ENCODE measurements at regions not wholly inside any gene's neighbourhood (a gene's known extent, or its start where the extent isn't known, plus 50 kb on each side); places are given as distances from the start of the nearest gene placed in this dataset.
A peak's percentile ranks its signal among the peaks of the same experiment; 100 is the strongest.

- H3K4me3 ChIP-seq (ENCODE audit: low read depth, low read length), result no peak overlapping the region
- DNase-seq (ENCODE audit: low read depth), result no peak
These were observed 238.2 kb downstream of the B3GLCT start for GRCh38 chr13:31437975-31438374.

GRCh38 chr13:31440132-31440531 lies 240.4 kb downstream of the B3GLCT start:
- no peak overlapping the region for H3K4me3 ChIP-seq (ENCODE audit: low read depth, low read length)
- no peak for DNase-seq (ENCODE audit: low read depth)

DNA sequence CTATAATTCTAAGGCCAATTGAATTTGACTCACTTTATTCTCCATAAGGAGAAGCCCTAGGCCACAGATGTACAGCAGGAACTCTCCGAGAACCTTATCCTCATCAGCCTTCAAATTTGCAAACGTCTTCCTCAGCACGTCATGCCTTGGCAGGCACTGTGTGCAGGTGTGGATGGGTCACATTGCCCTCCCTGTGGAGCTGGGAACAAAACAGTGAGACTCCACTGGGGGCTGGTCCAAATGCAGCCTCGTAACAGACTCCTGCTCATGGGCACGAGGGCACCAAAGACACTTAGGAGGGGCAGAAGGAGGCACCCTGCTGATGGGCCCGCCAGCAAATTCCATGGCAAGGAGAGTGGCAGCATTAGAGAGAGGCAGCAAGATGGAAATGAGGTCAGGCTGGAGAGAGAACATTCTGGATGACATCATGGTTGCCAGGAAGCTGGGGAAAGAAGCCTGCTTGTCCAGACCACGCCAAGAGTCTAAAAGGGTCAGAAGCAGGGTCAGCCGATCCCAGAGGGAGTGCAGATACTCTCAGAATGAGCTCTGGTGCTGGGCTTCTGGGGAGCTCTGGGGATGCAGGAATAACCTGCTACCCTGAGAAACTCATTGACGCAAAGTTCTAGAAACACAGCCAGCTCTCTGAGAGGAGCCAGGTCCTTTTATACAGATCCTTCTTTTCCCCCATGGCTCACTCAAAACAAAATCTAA lies 242.2 kb downstream of the B3GLCT start:
- peak; percentile 42 for DNase-seq (ENCODE audit: low read depth)
- no peak overlapping the region for H3K4me3 ChIP-seq (ENCODE audit: low read depth, low read length)

DNA sequence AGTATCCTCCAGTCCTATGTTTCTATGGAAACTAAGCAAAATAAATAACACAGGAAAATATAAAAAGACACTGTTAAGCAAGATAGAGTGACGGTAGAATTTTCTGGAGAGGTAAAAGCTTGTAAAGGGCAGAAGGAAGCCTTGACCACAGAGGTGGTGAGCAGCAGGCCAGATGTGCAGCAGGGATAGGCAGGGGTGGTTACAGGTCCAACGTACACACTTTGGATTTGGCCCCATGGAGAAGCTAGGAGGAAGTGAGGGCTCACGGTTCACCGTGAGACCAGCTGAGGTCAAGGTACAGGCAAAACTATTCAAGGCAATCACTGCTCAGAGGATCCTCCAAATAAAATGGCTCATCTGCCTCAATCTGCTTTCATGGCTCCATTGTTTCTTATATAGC lies 242.8 kb downstream of the B3GLCT start:
- no peak for DNase-seq (ENCODE audit: low read depth)
- H3K4me3 ChIP-seq (ENCODE audit: low read depth, low read length), result no peak overlapping the region

DNA sequence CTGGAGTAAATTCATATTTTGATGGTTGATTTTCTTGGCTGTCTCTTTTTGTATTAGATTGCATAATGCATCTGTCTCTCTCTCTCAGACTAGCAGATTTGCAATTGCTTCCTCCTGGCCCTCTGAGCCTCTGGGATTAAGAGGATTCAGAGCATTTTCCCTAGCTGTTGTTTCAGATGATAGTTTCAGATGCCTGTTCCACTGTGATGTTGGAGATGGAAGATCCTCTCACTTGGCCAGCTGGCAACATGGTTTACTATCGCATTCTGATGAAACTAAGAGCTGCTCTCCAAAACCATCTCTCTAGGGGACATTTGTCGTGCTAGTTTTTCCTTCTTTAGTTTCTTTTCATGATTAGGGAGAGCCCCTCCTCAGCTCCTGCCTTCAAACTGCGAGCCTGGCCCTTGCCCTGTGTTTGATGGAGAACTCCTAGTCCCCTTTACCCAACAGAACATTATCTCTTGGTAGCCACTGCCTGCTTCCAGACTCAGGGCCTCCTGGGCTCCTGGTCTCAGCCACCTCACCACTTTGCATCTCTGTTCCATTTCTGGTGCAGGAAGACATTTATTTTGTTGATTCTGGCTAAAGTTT lies 244.6 kb downstream of the B3GLCT start:
- H3K4me3 ChIP-seq (ENCODE audit: low read depth, low read length), result no peak overlapping the region
- peak; percentile 10 for DNase-seq (ENCODE audit: low read depth)

DNA sequence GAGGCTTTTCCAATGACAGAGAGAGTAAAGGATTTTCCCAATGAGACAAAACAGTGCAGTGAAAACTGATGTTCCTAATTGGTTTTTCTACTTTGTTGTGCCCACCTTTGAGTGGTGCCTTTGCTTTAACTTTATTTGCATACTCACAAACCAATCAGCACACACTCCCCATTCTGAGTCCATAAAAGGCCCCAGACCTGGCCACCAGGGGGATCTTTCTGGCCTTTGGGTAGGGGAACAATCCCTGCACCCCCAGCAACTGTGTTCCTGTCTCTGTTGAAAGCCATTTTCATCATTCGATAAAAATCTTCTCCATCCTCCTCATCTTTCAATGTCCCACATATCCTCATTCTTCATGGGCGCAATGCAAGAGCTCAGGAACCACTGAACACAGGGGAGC lies 252.8 kb downstream of the B3GLCT start:
- no peak overlapping the region for H3K4me3 ChIP-seq (ENCODE audit: low read depth, low read length)
- DNase-seq (ENCODE audit: low read depth), result no peak

- H3K4me3 ChIP-seq (ENCODE audit: low read depth, low read length), result no peak overlapping the region
- no peak for DNase-seq (ENCODE audit: low read depth)
These were observed 255.8 kb downstream of the B3GLCT start for GRCh38 chr13:31455581-31455980.

DNA sequence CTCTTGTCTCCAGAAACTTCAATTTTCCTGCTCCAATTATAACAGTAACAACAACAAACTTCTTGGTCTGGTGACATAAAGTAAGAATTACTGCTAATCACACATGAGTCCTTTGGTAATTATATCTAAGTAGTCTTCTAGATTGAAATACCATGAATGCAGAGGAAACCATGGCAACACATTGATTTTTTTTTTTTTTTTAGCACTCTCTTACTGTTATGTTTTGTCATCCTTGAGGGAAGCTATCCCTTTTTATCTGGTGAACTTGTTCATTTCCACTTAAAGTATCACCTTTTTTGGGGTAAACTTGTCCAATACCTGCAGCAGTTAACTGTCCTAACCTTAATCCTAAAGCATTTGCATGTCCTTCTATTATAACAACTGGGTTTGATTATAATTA lies 256.3 kb downstream of the B3GLCT start:
- DNase-seq (ENCODE audit: low read depth), result no peak
- H3K4me3 ChIP-seq (ENCODE audit: low read depth, low read length), result no peak overlapping the region

- no peak for DNase-seq (ENCODE audit: low read depth)
- no peak overlapping the region for H3K4me3 ChIP-seq (ENCODE audit: low read depth, low read length)
These were observed 260.3 kb downstream of the B3GLCT start for GRCh38 chr13:31460061-31460460.

- no peak for DNase-seq (ENCODE audit: low read depth)
- no peak overlapping the region for H3K4me3 ChIP-seq (ENCODE audit: low read depth, low read length)
These were observed 262.1 kb downstream of the B3GLCT start for GRCh38 chr13:31461923-31462322.

DNA sequence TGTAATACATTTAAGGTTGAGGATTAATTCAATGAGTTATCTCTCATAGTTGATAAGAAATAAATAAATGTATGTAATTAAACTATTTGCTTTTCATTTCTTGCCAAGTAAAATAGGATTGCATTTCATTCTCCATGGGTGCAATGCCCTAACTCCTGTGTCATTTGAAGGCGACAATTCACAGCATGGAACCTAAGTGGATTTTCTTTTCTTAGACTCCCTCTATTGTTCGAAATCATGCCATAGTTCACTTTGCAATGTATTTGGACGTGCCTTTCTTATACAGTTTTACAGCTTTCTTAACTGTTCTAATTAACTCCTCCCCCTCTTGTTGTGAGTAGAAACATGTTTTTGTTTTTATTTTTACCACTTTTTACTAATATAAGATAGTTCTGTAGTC lies 263.0 kb downstream of the B3GLCT start:
- H3K4me3 ChIP-seq (ENCODE audit: low read depth, low read length), result no peak overlapping the region
- no peak for DNase-seq (ENCODE audit: low read depth)

GRCh38 chr13:31468114-31468902 lies 268.5 kb downstream of the B3GLCT start:
- H3K4me3 ChIP-seq (ENCODE audit: low read depth, low read length), result no peak overlapping the region
- no peak for DNase-seq (ENCODE audit: low read depth)

DNA sequence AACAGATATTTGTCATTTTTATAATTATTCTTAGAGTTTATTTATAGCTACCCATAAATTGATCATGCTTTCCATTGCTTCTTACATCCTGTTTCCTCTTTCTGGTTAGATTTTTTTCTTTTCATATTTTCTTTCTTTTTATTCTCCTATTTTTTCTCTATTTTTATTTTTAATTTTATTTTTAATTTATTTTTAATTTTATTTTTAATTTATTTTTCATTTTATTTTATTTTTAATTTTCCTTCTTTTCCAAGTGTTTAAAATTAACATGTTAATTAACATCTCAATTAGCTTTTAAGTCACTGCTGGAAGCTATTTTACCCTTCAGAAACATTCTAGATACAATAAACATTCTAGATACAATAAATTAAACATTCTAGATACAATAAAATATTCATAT lies 269.6 kb downstream of the B3GLCT start:
- H3K4me3 ChIP-seq (ENCODE audit: low read depth, low read length), result no peak overlapping the region
- DNase-seq (ENCODE audit: low read depth), result no peak

- no peak overlapping the region for H3K4me3 ChIP-seq (ENCODE audit: low read depth, low read length)
- DNase-seq (ENCODE audit: low read depth), result peak; percentile 71
These were observed 263.1 kb upstream of the RXFP2 start for GRCh38 chr13:31476266-31476665.

GRCh38 chr13:31476753-31477152 lies 262.6 kb upstream of the RXFP2 start:
- DNase-seq (ENCODE audit: low read depth), result no peak
- H3K4me3 ChIP-seq (ENCODE audit: low read depth, low read length), result no peak overlapping the region

DNA sequence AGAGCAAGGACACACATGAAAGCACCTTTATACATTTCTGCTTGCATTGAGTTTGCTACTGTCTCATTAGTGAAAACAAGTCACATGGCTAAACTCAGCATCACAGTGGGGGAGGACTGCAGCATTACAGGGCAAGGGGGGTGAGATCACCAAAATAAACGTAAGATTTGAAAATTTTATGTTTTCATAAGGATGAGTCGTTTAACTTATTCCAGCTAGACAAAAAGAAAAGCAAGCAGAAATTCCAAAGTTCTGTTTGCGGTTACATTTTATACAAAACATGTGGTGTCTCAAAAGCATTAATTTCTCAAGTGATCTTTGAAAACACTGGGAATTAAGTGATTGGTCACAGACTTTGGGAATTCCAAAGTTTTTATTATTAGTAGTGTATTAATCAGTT lies 261.4 kb upstream of the RXFP2 start:
- no peak for DNase-seq (ENCODE audit: low read depth)
- H3K4me3 ChIP-seq (ENCODE audit: low read depth, low read length), result no peak overlapping the region

DNA sequence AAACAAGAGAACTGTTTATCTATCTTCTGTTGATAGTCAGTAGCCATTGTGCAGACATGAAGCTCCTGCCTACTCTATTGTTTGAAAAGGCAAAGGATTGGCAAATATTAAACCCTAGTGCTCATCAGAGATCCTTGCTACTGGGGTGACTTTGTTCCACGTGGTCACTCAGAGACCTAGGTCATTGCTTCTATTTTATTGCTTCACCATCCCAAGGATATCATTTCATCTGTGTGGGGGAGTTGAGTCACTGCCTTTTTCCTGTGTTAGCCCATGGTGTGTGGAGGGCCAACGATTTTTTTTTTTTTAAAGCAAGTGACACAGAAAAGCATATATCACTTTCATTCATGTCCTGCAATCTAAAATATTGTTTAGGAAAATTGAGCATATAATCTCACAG lies 254.1 kb upstream of the RXFP2 start:
- no peak for DNase-seq (ENCODE audit: low read depth)
- H3K4me3 ChIP-seq (ENCODE audit: low read depth, low read length), result no peak overlapping the region

- no peak overlapping the region for H3K4me3 ChIP-seq (ENCODE audit: low read depth, low read length)
- no peak for DNase-seq (ENCODE audit: low read depth)
These were observed 253.7 kb upstream of the RXFP2 start for GRCh38 chr13:31485651-31486051.

- no peak overlapping the region for H3K4me3 ChIP-seq (ENCODE audit: low read depth, low read length)
- no peak for DNase-seq (ENCODE audit: low read depth)
These were observed 244.0 kb upstream of the RXFP2 start for GRCh38 chr13:31495336-31495735.

GRCh38 chr13:31499274-31499673 lies 240.1 kb upstream of the RXFP2 start:
- H3K4me3 ChIP-seq (ENCODE audit: low read depth, low read length), result no peak overlapping the region
- no peak for DNase-seq (ENCODE audit: low read depth)

DNA sequence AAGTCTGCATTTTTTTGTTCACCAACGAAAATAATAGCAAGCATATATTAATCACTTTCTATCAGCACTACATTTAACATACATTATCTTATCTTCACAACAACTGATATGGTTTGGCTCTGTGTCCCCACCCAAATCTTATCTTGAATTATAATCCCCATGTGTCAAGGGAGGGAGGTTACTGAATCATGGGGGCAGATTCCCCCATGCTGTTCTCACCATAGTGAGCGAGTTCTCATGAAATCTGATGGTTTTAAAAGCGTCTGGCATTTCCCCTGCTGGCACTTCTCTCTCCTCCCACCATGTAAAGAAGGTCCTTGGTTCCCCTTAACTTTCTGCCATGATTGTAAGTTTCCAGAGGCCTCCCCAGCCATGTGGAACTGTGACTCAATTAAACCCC lies 235.7 kb upstream of the RXFP2 start:
- no peak overlapping the region for H3K4me3 ChIP-seq (ENCODE audit: low read depth, low read length)
- no peak for DNase-seq (ENCODE audit: low read depth)
